A549 (cell line): ENCODE measurements at regions not wholly inside any gene's neighbourhood (a gene's known extent, or its start where the extent isn't known, plus 50 kb on each side); places are given as distances from the start of the nearest gene placed in this dataset.
A peak's percentile ranks its signal among the peaks of the same experiment; 100 is the strongest.

Experiments
- ATAC-seq, 2 experiments: fragments of 200-7000 bp in 1 of 2; fragments of >200 bp in 1 of 2; cut with Nextera tagmentation in 1 of 2; cut with Tn5 transposase in 1 of 2; 3 replicates each; pipeline versions ENCODE4 v1.8.0 to v1.9.1; 2018 to 2020; ENCODE audit warnings: mild to moderate bottlenecking in 1 of 2, moderate library complexity in 1 of 2
- CTCF ChIA-PET: fragments of 300-600 bp; sonication (Branson Sonifier 250); formaldehyde crosslinking; extraction: SDS; loops from one replicate; lab custom pipeline; 2021; ENCODE audit warnings: antibody characterized with exemption, inconsistent platforms; lab: Yijun Ruan, JAX
- POLR2A ChIA-PET: fragments of 350-600 bp; formaldehyde crosslinking; extraction: SDS; loops from one replicate; lab custom pipeline; 2021; ENCODE audit warnings: antibody characterized with exemption, inconsistent platforms; lab: Yijun Ruan, JAX
- DNase-seq, 2 experiments: peaks; one replicate each; pipeline versions ENCODE4 v3.0.0 to v3.0.0-alpha.2; 2011 to 2016; ENCODE audit warnings: low read depth in 1 of 2, low spot score in 1 of 2
- FAIRE-seq: peaks from 2 replicates; lab custom pipeline; 2011; peaks lifted over from hg19 to GRCh38; lab: Jason Lieb, UNC
- H3K27ac ChIP-seq, 2 experiments: fragments of >200 bp; sonication (Bioruptor Twin); formaldehyde crosslinking; 3 replicates each; pipeline ENCODE4 v1.5.1; 2016 to 2017
- H3K4me1 ChIP-seq: fragments of >200 bp; sonication (Bioruptor Twin); formaldehyde crosslinking; 3 replicates; pipeline ENCODE4 v1.6.1; 2016
- H3K4me2 ChIP-seq: fragments of >200 bp; sonication (Bioruptor Twin); formaldehyde crosslinking; 3 replicates; pipeline ENCODE4 v1.6.1; 2016
- H3K4me3 ChIP-seq: fragments of >200 bp; sonication (Bioruptor Twin); formaldehyde crosslinking; 3 replicates; pipeline ENCODE4 v1.5.1; 2016
- H3K9me3 ChIP-seq: fragments of >200 bp; sonication (Bioruptor Twin); formaldehyde crosslinking; 3 replicates; pipeline ENCODE4 v1.6.1; 2016
- BHLHE40 ChIP-seq: IDR thresholded peaks from 2 replicates; pipeline ENCODE4 v1.6.1; 2012; ENCODE audit warnings: low read depth, low read length, inconsistent platforms
- CHD2 ChIP-seq: fragments of 150-350 bp; IDR thresholded peaks from 2 replicates; pipeline ENCODE4 v1.6.1; 2014; ENCODE audit warnings: low read length; ENCODE audit not compliant: partially characterized antibody
- CHD4 ChIP-seq: fragments of 200-600 bp; sonication (generic); IDR thresholded peaks from 2 replicates; pipeline ENCODE4 v1.6.1; 2016; ENCODE audit warnings: antibody characterized with exemption, mild to moderate bottlenecking, borderline replicate concordance
- EP300 ChIP-seq, 2 experiments: fragments of >200 bp; sonication (Bioruptor Twin); formaldehyde crosslinking; IDR thresholded peaks; 2 replicates in 1 of 2; 3 replicates in 1 of 2; pipeline ENCODE4 v1.6.1; 2016 to 2017
- ESRRA ChIP-seq: fragments of 150-350 bp; IDR thresholded peaks from 2 replicates; pipeline ENCODE4 v1.6.1; 2014; ENCODE audit warnings: mild to moderate bottlenecking, low read length, borderline replicate concordance
- FOSB ChIP-seq: fragments of 250-450 bp; sonication (Bioruptor Pico); IDR thresholded peaks from 2 replicates; pipeline ENCODE4 v1.5.0; 2020; ENCODE audit warnings: mild to moderate bottlenecking, moderate library complexity
- FOSL2 ChIP-seq, 2 experiments: fragments of 450-650 bp in 1 of 2; fragments of >200 bp in 1 of 2; sonication (Bioruptor Twin) in 1 of 2; formaldehyde crosslinking; IDR thresholded peaks; 2 replicates each; pipeline versions ENCODE4 v1.5.0 to v1.6.1; 2016 to 2020; ENCODE audit warnings: mild to moderate bottlenecking in 1 of 2, moderate library complexity in 1 of 2
- FOXS1 ChIP-seq: fragments of 250-450 bp; sonication (Bioruptor Pico); IDR thresholded peaks from 2 replicates; pipeline ENCODE4 v1.5.0; 2020; ENCODE audit warnings: mild to moderate bottlenecking, moderate library complexity
- HES2 ChIP-seq: fragments of >200 bp; sonication (Bioruptor Twin); formaldehyde crosslinking; IDR thresholded peaks from 2 replicates; pipeline ENCODE4 v1.6.1; 2016
- HOXA7 ChIP-seq: fragments of 250-450 bp; sonication (Bioruptor Pico); IDR thresholded peaks from 2 replicates; pipeline ENCODE4 v1.5.0; 2020; ENCODE audit warnings: mild to moderate bottlenecking, moderate library complexity
- HOXB13 ChIP-seq: fragments of 250-450 bp; sonication (Bioruptor Pico); IDR thresholded peaks from 2 replicates; pipeline ENCODE4 v1.5.0; 2020; ENCODE audit warnings: low read depth, mild to moderate bottlenecking, moderate library complexity
- KDM5A ChIP-seq: fragments of 200-600 bp; sonication (generic); IDR thresholded peaks from 2 replicates; pipeline ENCODE4 v1.6.1; 2016; ENCODE audit warnings: antibody characterized with exemption, mild to moderate bottlenecking
- MAZ ChIP-seq: fragments of 150-350 bp; IDR thresholded peaks from 2 replicates; pipeline ENCODE4 v1.6.1; 2014; ENCODE audit warnings: antibody characterized with exemption, low read depth, low read length, borderline replicate concordance
- MYC ChIP-seq: IDR thresholded peaks from 2 replicates; pipeline ENCODE4 v1.6.1; 2012; ENCODE audit warnings: mild to moderate bottlenecking, inconsistent platforms, low read length, improper control_type of control experiment, borderline replicate concordance
- NFE2L2 ChIP-seq: fragments of 150-350 bp; conservative IDR thresholded peaks from 2 replicates; pipeline ENCODE4 v1.6.1; 2014; ENCODE audit warnings: low read length
- NR3C1 ChIP-seq: fragments of >200 bp; sonication (Bioruptor Twin); formaldehyde crosslinking; IDR thresholded peaks from 3 replicates; pipeline ENCODE4 v1.6.1; 2017
- POLR2A ChIP-seq: IDR thresholded peaks from 2 replicates; pipeline ENCODE4 v1.6.1; 2012; ENCODE audit warnings: mild to moderate bottlenecking, low read length
- POLR2AphosphoS2 ChIP-seq: conservative IDR thresholded peaks from 2 replicates; pipeline ENCODE4 v1.6.1; 2012; ENCODE audit warnings: low read length, improper control_type of control experiment, inconsistent platforms
- RARB ChIP-seq: fragments of 250-450 bp; sonication (Bioruptor Pico); IDR thresholded peaks from 2 replicates; pipeline ENCODE4 v1.8.0; 2021; ENCODE audit warnings: mild to moderate bottlenecking, moderate library complexity
- RCOR1 ChIP-seq: fragments of 150-350 bp; IDR thresholded peaks from 2 replicates; pipeline ENCODE4 v1.6.1; 2014; ENCODE audit warnings: antibody characterized with exemption, low read length, low read depth
- REST ChIP-seq: fragments of 200-600 bp; sonication (generic); IDR thresholded peaks from 2 replicates; pipeline ENCODE4 v1.6.1; 2016; ENCODE audit warnings: antibody characterized with exemption, mild to moderate bottlenecking, moderate library complexity
- SREBF2 ChIP-seq: fragments of 450-650 bp; IDR thresholded peaks from 2 replicates; pipeline ENCODE4 v1.6.1; 2014; ENCODE audit warnings: mild to moderate bottlenecking, moderate library complexity
- TFCP2L1 ChIP-seq: fragments of 250-450 bp; sonication (Bioruptor Pico); IDR thresholded peaks from 2 replicates; pipeline ENCODE4 v1.5.0; 2021; ENCODE audit warnings: mild to moderate bottlenecking
- ZC3H11A ChIP-seq: fragments of 450-650 bp; IDR thresholded peaks from 2 replicates; pipeline ENCODE4 v1.6.1; 2014; ENCODE audit warnings: antibody characterized with exemption, mild to moderate bottlenecking
- ZFP36 ChIP-seq: fragments of 450-650 bp; IDR thresholded peaks from 2 replicates; pipeline ENCODE4 v1.6.1; 2014; ENCODE audit warnings: borderline replicate concordance; ENCODE audit not compliant: partially characterized antibody
- ZNF302 ChIP-seq: fragments of 250-450 bp; sonication (Bioruptor Pico); IDR thresholded peaks from 2 replicates; pipeline ENCODE4 v1.9.0; 2021; ENCODE audit warnings: inconsistent platforms, mild to moderate bottlenecking, moderate library complexity
- ZSCAN20 ChIP-seq: fragments of 250-450 bp; sonication (Bioruptor Pico); IDR thresholded peaks from 2 replicates; pipeline ENCODE4 v1.8.0; 2022; ENCODE audit warnings: mild to moderate bottlenecking, moderate library complexity
- WGBS: methylation state at CpG from one replicate; pipeline ENCODE4 v1.1.6; 2017; ENCODE audit errors: missing lambda C conversion rate; 5-methylcytosine and 5-hydroxymethylcytosine counted together
- TF ChIP-seq, protein P1 (sequence below): fragments of >200 bp; sonication (Bioruptor Twin); formaldehyde crosslinking; IDR thresholded peaks from 3 replicates; pipeline ENCODE4 v1.6.1; 2016
- TF ChIP-seq, protein P2 (sequence below): IDR thresholded peaks from 2 replicates; pipeline ENCODE4 v1.6.1; 2012

DNA sequence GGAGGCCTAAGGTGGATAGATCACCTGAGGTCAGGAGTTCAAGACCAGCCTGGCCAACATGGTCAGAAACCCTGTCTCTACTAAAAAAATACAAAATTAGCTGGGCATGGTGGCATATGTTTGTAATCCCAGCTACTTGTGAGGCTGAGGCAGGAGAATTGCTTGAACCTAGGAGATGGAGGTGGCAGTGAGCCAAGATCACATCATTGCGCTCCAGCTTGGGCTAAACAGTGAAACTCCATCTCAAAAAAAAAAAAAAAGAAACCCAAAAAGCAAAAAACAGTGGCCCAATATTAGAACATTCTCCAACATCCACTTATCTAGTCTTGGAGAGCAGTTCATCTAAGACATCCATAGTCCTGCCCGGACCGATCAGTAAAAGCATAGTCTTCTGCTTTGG lies 260.4 kb downstream of the MREG start:
- ChIA-PET CTCF (interaction anchor here (0.6 kb wide), 1 partner anchor 166 kb away, joined by 3 read pairs; no protein-coding TSS in a partner anchor), POLR2A (no interaction called here)
- TF ChIP-seq CHD2 (no peak), TFCP2L1 (CRISPR knock-in tag) (no peak), BHLHE40 (no peak), EP300 (IDR thresholded peaks at IDR 0.05) (no peak), NR3C1 (no peak), KDM5A (no peak), HES2 (no peak), ESRRA (no peak), ZNF302 (CRISPR knock-in tag) (no peak), HOXB13 (CRISPR knock-in tag) (no peak), FOXS1 (CRISPR knock-in tag) (no peak), POLR2A (no peak), ZFP36 (no peak), MYC (no peak), HOXA7 (no peak)
- TF ChIP-seq, protein P1, sequence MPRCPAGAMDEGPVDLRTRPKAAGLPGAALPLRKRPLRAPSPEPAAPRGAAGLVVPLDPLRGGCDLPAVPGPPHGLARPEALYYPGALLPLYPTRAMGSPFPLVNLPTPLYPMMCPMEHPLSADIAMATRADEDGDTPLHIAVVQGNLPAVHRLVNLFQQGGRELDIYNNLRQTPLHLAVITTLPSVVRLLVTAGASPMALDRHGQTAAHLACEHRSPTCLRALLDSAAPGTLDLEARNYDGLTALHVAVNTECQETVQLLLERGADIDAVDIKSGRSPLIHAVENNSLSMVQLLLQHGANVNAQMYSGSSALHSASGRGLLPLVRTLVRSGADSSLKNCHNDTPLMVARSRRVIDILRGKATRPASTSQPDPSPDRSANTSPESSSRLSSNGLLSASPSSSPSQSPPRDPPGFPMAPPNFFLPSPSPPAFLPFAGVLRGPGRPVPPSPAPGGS = no peak

GRCh38 chr2:215752436-215752835 lies 260.9 kb downstream of the MREG start:
- ATAC-seq (no peak), FAIRE-seq (no peak), DNase-seq (no peak)
- H3K4me2 ChIP-seq = no peak overlapping the region
- peak overlapping the region in 1 of 2 experiments; percentile 76; a peak in 3 of 6 replicates for H3K27ac ChIP-seq
- ChIA-PET POLR2A (no interaction called here), CTCF (interaction anchor here (0.6 kb wide), 1 partner anchor 166 kb away, joined by 3 read pairs; no protein-coding TSS in a partner anchor)
- H3K9me3 ChIP-seq = no peaks in the 10 kb centered on the region
- TF ChIP-seq FOSL2 (IDR thresholded peaks at IDR 0.05) = no peak
- no peak for TF ChIP-seq FOSL2 (CRISPR knock-in tag; IDR thresholded peaks at IDR 0.05)
- TF ChIP-seq SREBF2 = no peak
- no peak for TF ChIP-seq REST
- TF ChIP-seq MAZ = no peak
- no peak for TF ChIP-seq FOXS1 (CRISPR knock-in tag)
- no peak for TF ChIP-seq POLR2A
- no peak for TF ChIP-seq RARB (CRISPR knock-in tag)
- TF ChIP-seq POLR2AphosphoS2 = no peak
- TF ChIP-seq ZC3H11A = no peak
- TF ChIP-seq CHD2 = no peak
- TF ChIP-seq ZSCAN20 (CRISPR knock-in tag) = no peak
- TF ChIP-seq CHD4 = no peak
- no peak for TF ChIP-seq FOSB (CRISPR knock-in tag)
- TF ChIP-seq RCOR1 = no peak
- TF ChIP-seq, protein P2, sequence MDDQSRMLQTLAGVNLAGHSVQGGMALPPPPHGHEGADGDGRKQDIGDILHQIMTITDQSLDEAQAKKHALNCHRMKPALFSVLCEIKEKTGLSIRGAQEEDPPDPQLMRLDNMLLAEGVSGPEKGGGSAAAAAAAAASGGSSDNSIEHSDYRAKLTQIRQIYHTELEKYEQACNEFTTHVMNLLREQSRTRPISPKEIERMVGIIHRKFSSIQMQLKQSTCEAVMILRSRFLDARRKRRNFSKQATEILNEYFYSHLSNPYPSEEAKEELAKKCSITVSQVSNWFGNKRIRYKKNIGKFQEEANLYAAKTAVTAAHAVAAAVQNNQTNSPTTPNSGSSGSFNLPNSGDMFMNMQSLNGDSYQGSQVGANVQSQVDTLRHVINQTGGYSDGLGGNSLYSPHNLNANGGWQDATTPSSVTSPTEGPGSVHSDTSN = no peak
- no peak for TF ChIP-seq NFE2L2
- no peak for TF ChIP-seq HES2
- peaks cover 46% of the 10 kb centered on the region for H3K4me1 ChIP-seq
- H3K4me3 ChIP-seq = no peak overlapping the region
- WGBS = 90% methylated on average over 4 of the region's 4 CpGs

More for the DNA sequence above, 260.4 kb downstream of the MREG start:
- H3K9me3 ChIP-seq = no peaks in the 10 kb centered on the region
- no peak overlapping the region for H3K4me3 ChIP-seq
- peak overlapping the region in 1 of 2 experiments; percentile 76; a peak in 2 of 6 replicates for H3K27ac ChIP-seq
- DNase-seq (no peak), FAIRE-seq (no peak), ATAC-seq (no peak)
- peaks cover 41% of the 10 kb centered on the region for H3K4me1 ChIP-seq
- no peak overlapping the region for H3K4me2 ChIP-seq
- 93% methylated on average over 3 of the region's 3 CpGs for WGBS
